B cell (primary cell): ENCODE measurements at regions not wholly inside any gene's neighbourhood (a gene's known extent, or its start where the extent isn't known, plus 50 kb on each side); places are given as distances from the start of the nearest gene placed in this dataset.

Source experiments
- ATAC-seq: fragments of 200-7000 bp; cut with Tn5 transposase; one replicate; pipeline ENCODE4 v1.10.0; 2021; ENCODE audit warnings: low read depth, mild to moderate bottlenecking, moderate number of reproducible peaks, moderate library complexity
- CTCF ChIA-PET: fragments of 350-600 bp; sonication (Branson Sonifier 250); formaldehyde crosslinking; loops from one replicate; lab custom pipeline; 2021; ENCODE audit warnings: antibody characterized with exemption, inconsistent platforms; lab: Charles Lee
- POLR2A ChIA-PET: fragments of 350-600 bp; sonication (Branson Sonifier 250); formaldehyde crosslinking; loops from one replicate; lab custom pipeline; 2021; ENCODE audit warnings: antibody characterized with exemption; lab: Charles Lee
- DNase-seq: peaks from one replicate; pipeline ENCODE4 v3.0.0; 2013
- H2AFZ ChIP-seq: 2 replicates; pipeline ENCODE4 v1.6.1; 2012; ENCODE audit warnings: mild to moderate bottlenecking, low read depth, low read length; ENCODE audit not compliant: insufficient read depth, poor library complexity, severe bottlenecking
- H3K27ac ChIP-seq, 2 donors: 1 replicate in 1 of 2; 2 replicates in 1 of 2; pipeline ENCODE4 v1.5.1; 2012 to 2013; ENCODE audit warnings: low read length in 2 of 2, mild to moderate bottlenecking in 2 of 2, moderate library complexity in 1 of 2
- H3K27me3 ChIP-seq, 4 experiments: fragments of 200-600 bp in 1 of 4; sonication (generic) in 1 of 4; replicated peaks in 1 of 4; 1 replicate in 2 of 4; 2 replicates in 2 of 4; pipeline versions ENCODE4 v1.6.1 to v1.7.0; 2013 to 2016; ENCODE audit warnings: low read length in 3 of 4, mild to moderate bottlenecking in 2 of 4, mixed read lengths in 1 of 4, moderate library complexity in 1 of 4; ENCODE audit not compliant: insufficient read depth in 4 of 4, control insufficient read depth in 3 of 4; ENCODE audit errors: control extremely low read depth in 1 of 4
- H3K36me3 ChIP-seq, 2 experiments: replicated peaks in 1 of 2; 1 replicate in 1 of 2; 2 replicates in 1 of 2; pipeline versions ENCODE4 v1.6.1 to v1.7.1; 2013; ENCODE audit warnings: low read length in 1 of 2; ENCODE audit not compliant: insufficient read depth in 2 of 2, control insufficient read depth in 1 of 2; ENCODE audit errors: control extremely low read depth in 1 of 2, extremely low read depth in 1 of 2
- H3K4me1 ChIP-seq, 2 donors: fragments of 200-600 bp in 1 of 2; sonication (generic) in 1 of 2; 1 replicate in 1 of 2; 2 replicates in 1 of 2; pipeline versions ENCODE4 v1.5.1 to v1.6.1; 2013 to 2017; ENCODE audit warnings: low read length in 2 of 2; ENCODE audit not compliant: control insufficient read depth in 2 of 2, insufficient read depth in 2 of 2
- H3K4me2 ChIP-seq: replicated peaks from 2 replicates; pipeline ENCODE3; 2012; ENCODE audit warnings: mild to moderate bottlenecking, low read depth, low read length; ENCODE audit not compliant: poor library complexity, severe bottlenecking
- H3K4me3 ChIP-seq, 5 experiments: fragments of 200-600 bp in 1 of 5; sonication (generic) in 1 of 5; 1 replicate in 3 of 5; 2 replicates in 2 of 5; pipeline versions ENCODE4 v1.5.1 to v1.7.0; 2011 to 2016; ENCODE audit warnings: low read length in 4 of 5, mild to moderate bottlenecking in 4 of 5, low read depth in 2 of 5, control low read depth in 1 of 5, moderate library complexity in 1 of 5; ENCODE audit not compliant: insufficient read depth in 1 of 5; ENCODE audit errors: control extremely low read depth in 1 of 5, extremely low read depth in 1 of 5
- H3K79me2 ChIP-seq: fragments of 200-600 bp; sonication (generic); one replicate; pipeline ENCODE4 v1.6.0; 2016; ENCODE audit warnings: low read length; ENCODE audit not compliant: control insufficient read depth, insufficient read depth
- H3K9ac ChIP-seq: fragments of 200-600 bp; sonication (generic); 2 replicates; pipeline ENCODE4 v1.6.1; 2017; ENCODE audit warnings: mild to moderate bottlenecking, low read length, moderate library complexity
- H3K9me3 ChIP-seq, 3 donors: one replicate each; pipeline versions ENCODE4 v1.6.1 to v1.7.1; 2013; ENCODE audit warnings: low read length in 2 of 3; ENCODE audit not compliant: control insufficient read depth in 2 of 3, insufficient read depth in 1 of 3; ENCODE audit errors: control extremely low read depth in 1 of 3
- H4K20me1 ChIP-seq: 2 replicates; pipeline ENCODE4 v1.6.0; 2012; ENCODE audit warnings: mild to moderate bottlenecking, low read length; ENCODE audit not compliant: insufficient read depth, control insufficient read depth, poor library complexity, severe bottlenecking
- H3K27ac Mint-ChIP-seq: one replicate; pipeline ENCODE4 v1.8.0; 2021; ENCODE audit warnings: mixed read lengths
- H3K27me3 Mint-ChIP-seq: one replicate; pipeline ENCODE4 v1.8.0; 2021; ENCODE audit warnings: mixed read lengths
- H3K4me1 Mint-ChIP-seq: one replicate; pipeline ENCODE4 v1.8.0; 2021; ENCODE audit warnings: mixed read lengths
- H3K4me3 Mint-ChIP-seq: one replicate; pipeline ENCODE4 v1.8.0; 2021; ENCODE audit warnings: mixed read lengths
- H3K9me3 Mint-ChIP-seq: one replicate; pipeline ENCODE4 v1.8.0; 2022; ENCODE audit warnings: mixed read lengths; ENCODE audit not compliant: insufficient read depth
- CTCF ChIP-seq: fragments of 200-600 bp; IDR thresholded peaks from one replicate; pipeline ENCODE4 v1.8.0; 2022; ENCODE audit warnings: antibody characterized with exemption, mild to moderate bottlenecking
- EZH2 ChIP-seq: IDR thresholded peaks from 2 replicates; pipeline ENCODE4 v1.6.1; 2012; ENCODE audit warnings: borderline replicate concordance, low read depth, mild to moderate bottlenecking, moderate library complexity, low read length; ENCODE audit not compliant: insufficient read depth, poor library complexity, severe bottlenecking
- WGBS: methylation state at CpG from one replicate; pipeline ENCODE4 v1.1.5; 2013; ENCODE audit warnings: missing lambda C conversion rate; ENCODE audit not compliant: insufficient coverage; 5-methylcytosine and 5-hydroxymethylcytosine counted together
- intact Hi-C: fragments of 100-400 bp; cut with micrococcal nuclease; formaldehyde crosslinking; loops from one replicate; pipeline ENCODE4 v1.10.0; 2022

GRCh38 chr2:45209875-45210274 lies 200.6 kb upstream of the SIX2 start:
- Histone ChIP-seq H4K20me1 (no peaks in the 10 kb centered on the region), H3K9ac (no peak overlapping the region), H3K4me3 (no peak overlapping the region), H3K36me3 (no peaks in the 10 kb centered on the region), H3K4me1 (no peaks in the 10 kb centered on the region), H3K27ac (no peak overlapping the region), H3K79me2 (no peaks in the 10 kb centered on the region), H2AFZ (no peak overlapping the region), H3K27me3 (peaks cover 0 to 7% (median 0%) of the 10 kb centered on the region in 4 experiments), H3K9me3 (no peaks in the 10 kb centered on the region), H3K4me2 (no peak overlapping the region)
- Mint-ChIP-seq H3K9me3 (no peaks in the 10 kb centered on the region), H3K27ac (no peak overlapping the region), H3K27me3 (peaks cover 11% of the 10 kb centered on the region), H3K4me3 (no peak overlapping the region), H3K4me1 (peaks cover 3% of the 10 kb centered on the region)
- DNase-seq (no peak), ATAC-seq (no peak)
- TF ChIP-seq CTCF (no peak), EZH2 (no peak)
- intact Hi-C loops, result no loop called here
- ChIA-PET CTCF (no interaction called here), POLR2A (no interaction called here)
- 100% methylated on average over 1 of the region's 1 CpG for WGBS

- no CpG with 5 or more reads among the region's 5 CpGs for WGBS
- no peaks in the 10 kb centered on the region for H3K4me1 ChIP-seq
- Mint-ChIP-seq H3K27ac (no peak overlapping the region), H3K27me3 (peaks cover 11% of the 10 kb centered on the region), H3K9me3 (no peaks in the 10 kb centered on the region), H3K4me1 (peaks cover 3% of the 10 kb centered on the region), H3K4me3 (no peak overlapping the region)
- H3K4me2 ChIP-seq, result no peak overlapping the region
- intact Hi-C loops, result no loop called here
- H3K79me2 ChIP-seq, result no peaks in the 10 kb centered on the region
- ATAC-seq (no peak), DNase-seq (no peak)
- H3K4me3 ChIP-seq, result no peak overlapping the region
- no peaks in the 10 kb centered on the region for H4K20me1 ChIP-seq
- H3K27ac ChIP-seq, result no peak overlapping the region
- H3K27me3 ChIP-seq, result peaks cover 0 to 3% (median 0%) of the 10 kb centered on the region in 4 experiments
- POLR2A ChIA-PET, result no interaction called here
- H3K36me3 ChIP-seq, result no peaks in the 10 kb centered on the region
- TF ChIP-seq CTCF (no peak), EZH2 (no peak)
- no peak overlapping the region for H3K9ac ChIP-seq
- H2AFZ ChIP-seq, result no peak overlapping the region
- CTCF ChIA-PET, result no interaction called here
- no peaks in the 10 kb centered on the region for H3K9me3 ChIP-seq
These were observed 200.1 kb upstream of the SIX2 start for GRCh38 chr2:45209302-45209701.
